Stimulated activated CD8-positive, alpha-beta memory T cell treated with anti-CD3 and anti-CD28 coated beads, Interleukin-2, amount 100 ng/mL, for 48 hours (primary cell): ENCODE measurements at regions not wholly inside any gene's neighbourhood (a gene's known extent, or its start where the extent isn't known, plus 50 kb on each side); places are given as distances from the start of the nearest gene placed in this dataset.

Experiments used
- DNase-seq, 2 donors: peaks; one replicate each; pipeline ENCODE4 v3.0.0-alpha.2; 2020; ENCODE audit warnings: low read depth in 2 of 2

DNA sequence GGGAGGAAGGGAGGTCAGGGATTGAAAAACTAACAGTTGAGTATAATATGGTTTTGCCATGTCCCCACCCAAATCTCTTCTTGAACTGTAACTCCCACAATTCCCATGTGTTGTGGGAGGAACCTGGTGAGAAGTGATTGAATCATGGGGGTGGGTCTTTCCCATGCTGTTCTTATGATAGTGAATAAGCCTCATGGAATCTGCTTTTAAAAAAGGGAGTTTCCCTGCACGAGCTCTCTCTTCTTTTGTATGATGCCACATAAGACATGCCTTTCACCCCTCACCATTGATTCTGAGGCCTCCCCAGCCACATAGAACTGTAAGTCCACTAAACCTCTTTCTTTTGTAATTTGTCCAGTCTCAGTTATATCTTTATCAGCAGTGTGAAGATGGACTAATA, 833.4 kb upstream of the MAP3K7 start:
- DNase-seq: no peak

DNA sequence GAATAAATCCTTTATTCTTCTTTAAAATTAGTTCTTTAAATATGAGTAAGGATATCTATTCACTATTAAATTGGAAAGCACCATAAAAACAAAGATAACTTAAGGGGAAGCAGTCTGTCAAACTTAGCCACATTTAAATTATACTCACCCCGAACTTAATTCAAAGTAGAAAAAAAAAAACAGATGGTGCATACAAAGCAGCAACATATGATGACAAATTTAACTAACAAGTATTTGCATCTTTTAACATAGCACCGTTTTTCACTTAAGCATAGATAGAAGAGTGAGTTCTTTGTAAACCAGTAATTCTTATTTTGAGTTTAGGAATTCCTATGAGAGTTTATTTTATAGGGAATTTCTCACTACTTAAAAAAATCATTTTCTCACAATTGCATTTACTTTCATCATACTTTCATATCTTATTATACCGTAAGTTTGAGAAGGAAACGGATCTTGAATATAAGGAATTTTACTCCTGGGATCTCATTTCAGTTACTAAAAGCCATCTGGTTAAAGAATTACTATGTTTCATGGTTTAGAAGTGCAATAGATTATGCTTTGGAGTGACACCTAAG, 828.2 kb upstream of the MAP3K7 start:
- no peak for DNase-seq

DNA sequence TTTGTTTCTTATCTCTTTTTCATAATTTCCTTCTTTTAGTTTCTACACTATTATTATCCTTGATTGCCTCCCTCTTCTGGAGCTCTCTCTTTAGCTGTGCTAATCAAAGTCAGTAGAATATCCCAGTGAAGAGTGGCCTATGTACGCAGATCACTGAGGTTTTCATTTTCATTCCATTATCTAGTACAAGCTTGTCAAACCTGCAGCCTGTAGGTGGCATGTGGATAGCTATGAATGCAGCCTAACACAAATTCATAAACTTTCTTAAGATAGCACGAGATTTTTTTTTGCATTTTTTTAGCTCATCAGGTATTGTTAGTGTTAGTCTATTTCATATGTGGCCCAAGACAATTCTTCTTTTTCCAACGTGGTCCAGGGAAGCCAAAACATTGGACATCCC, 825.7 kb upstream of the MAP3K7 start:
- no peak for DNase-seq

DNA sequence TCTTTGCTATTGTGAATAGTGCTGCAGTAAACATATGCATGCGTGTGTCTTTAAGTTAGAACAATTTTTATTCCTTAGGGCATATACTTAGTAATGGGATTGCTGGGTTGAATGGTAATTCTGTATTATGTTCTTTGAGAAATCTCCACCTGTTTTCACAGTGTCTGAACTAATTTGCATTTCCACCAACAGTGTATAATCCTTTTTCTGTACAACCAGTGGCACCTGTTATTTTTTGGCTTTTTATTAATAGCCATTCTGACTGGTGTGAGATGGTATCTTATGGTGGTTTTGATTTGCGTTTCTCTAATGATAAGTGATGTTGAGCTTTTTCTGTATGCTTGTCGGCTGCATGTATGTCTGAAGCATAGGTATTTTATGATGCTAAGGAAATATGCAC, 820.8 kb upstream of the MAP3K7 start:
- DNase-seq: no peak

DNA sequence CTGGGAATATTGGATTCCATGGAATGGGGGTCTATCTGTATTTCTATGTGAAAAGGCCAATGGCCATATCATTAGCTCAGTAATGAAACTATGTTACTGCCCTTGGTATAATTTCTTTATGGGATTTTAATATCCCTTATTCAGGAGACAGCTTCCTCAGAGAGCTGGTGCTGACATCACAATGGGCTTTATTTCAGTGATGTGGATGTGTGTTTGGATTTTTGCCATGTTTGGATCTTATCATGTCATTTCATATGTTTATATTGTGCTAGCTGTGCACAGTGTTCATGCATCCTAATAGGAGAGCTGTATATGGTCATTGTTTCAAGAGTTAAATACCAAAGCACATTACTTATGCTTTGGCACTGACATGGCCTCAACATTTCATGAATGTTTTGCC, 806.1 kb upstream of the MAP3K7 start:
- no peak for DNase-seq

GRCh38 chr6:91387290-91388059, 800.6 kb upstream of the MAP3K7 start:
- DNase-seq: no peak

DNA sequence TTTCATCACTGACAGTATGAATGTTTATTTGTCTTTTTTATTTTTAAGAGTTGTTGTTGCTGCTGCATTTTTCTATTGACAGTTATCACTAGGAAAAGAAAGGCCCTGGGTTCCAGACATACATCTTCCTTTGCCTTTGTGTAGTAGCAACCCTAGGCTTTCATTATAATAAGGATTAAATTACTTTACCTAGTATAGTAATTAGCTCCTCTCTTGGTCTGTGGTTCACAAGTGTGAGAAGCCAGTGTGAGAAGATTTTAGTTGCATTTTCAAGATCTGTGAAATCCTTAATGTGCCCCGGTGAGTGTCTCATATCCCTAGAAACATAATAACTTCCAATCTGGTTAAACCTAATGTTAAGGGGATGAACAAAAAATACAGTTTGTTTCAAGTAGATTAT, 799.3 kb upstream of the MAP3K7 start:
- no peak for DNase-seq

GRCh38 chr6:91383207-91383606, 796.3 kb upstream of the MAP3K7 start:
- no peak for DNase-seq

- DNase-seq: no peak
Observed at GRCh38 chr6:91376686-91377085, 789.8 kb upstream of the MAP3K7 start.

- no peak for DNase-seq
Observed at GRCh38 chr6:91366781-91367180, 779.9 kb upstream of the MAP3K7 start.

GRCh38 chr6:91358986-91359385, 772.1 kb upstream of the MAP3K7 start:
- DNase-seq: no peak

GRCh38 chr6:91352878-91353277, 766.0 kb upstream of the MAP3K7 start:
- DNase-seq: no peak

GRCh38 chr6:91352321-91352720, 765.4 kb upstream of the MAP3K7 start:
- DNase-seq: no peak

DNA sequence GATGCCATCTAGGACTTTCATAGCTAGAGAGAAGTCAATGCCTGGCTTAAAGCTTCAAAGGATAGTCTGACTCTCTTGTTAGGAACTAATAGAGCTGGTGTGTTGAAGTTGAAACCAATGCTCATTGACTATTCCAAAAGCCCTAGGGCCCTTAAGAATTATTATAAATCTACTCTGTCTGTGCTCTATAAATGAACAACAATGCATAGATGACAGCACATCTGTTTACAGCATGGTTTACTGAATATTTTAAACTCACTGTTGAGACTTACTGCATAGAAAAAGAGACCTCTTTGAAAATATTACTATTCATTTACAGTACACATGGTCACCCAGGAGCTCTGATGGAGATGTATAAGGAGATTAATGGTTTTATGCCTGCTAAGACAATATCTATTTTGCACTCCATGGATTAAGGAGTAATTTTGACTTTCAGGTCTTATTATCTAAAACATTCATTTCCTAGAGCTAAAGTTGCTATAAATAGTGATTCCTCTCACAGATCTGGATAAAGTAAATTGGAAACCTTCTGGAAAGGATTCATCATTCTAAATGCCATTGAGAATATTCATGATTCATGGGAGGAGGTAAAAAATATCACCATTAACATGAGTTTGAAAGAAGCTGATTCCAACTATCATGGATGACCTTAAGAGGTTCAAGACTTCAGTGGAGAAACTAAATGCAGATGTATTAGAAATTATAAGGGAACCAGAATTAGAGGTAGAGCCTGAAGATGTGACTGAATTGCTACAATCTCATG, 763.5 kb upstream of the MAP3K7 start:
- no peak for DNase-seq

DNA sequence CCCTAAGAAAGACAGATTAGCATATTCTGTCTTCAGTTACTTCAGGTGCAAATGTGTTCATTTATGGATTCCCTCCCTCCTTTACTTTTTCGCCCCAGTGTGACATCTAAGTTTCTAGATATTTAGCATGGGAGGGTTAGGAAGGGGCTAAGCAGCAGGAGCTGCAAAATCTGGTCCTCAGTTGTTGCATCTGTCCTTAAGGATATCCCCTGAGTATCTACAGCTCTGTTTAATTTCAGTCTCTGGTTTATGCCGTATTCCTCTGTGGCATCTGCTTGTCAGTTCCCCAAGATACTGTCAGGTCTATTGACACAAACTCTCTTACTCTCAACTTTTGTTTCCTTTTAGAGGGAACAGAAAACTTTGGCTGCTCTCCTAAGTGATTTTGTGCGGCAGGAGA, 754.6 kb upstream of the MAP3K7 start:
- DNase-seq: no peak

GRCh38 chr6:91340896-91341395, 754.1 kb upstream of the MAP3K7 start:
- no peak for DNase-seq

GRCh38 chr6:91337967-91338366, 751.1 kb upstream of the MAP3K7 start:
- DNase-seq: no peak

- no peak for DNase-seq
Observed at GRCh38 chr6:91330896-91331295, 744.0 kb upstream of the MAP3K7 start.

DNA sequence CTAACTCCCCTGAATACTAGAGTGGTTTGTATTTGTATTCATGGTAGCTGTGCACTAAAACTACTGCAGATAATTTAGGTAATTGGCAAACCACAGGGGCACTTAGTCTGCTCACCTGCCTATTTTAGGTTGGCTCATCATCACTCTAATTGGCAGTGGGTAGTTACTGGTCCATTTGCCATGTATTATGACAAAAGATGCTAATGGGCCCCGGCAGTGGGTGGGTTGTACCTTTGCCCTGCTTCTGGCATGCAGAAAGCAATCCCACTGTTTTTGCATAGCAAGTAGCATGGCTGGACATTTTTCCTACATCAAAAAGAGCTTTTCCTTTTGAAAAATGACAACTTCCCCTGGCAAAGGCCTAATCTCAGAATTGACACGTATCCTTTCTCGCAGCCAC, 741.4 kb upstream of the MAP3K7 start:
- DNase-seq: no peak

- no peak for DNase-seq
Observed at GRCh38 chr6:91324711-91325110, 737.8 kb upstream of the MAP3K7 start.

DNA sequence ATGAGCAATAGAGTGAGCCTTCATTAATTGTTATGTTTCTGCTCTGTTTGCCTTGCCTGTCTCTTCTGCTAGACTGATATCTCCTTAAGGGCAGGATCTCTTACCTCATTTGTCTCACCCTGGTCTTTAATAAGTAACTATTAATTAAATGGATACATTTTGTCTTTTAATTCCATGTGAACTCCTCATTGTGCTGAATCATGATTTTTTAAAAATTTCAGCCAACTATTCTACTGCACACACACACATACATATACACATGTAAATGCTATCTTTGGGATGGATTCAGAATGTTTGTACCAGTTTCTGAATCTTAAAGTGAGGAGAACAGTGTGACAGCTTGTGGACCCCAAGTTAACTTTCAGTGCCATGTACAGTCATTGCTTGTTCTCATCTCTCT, 731.1 kb upstream of the MAP3K7 start:
- DNase-seq: no peak

- DNase-seq: no peak
Observed at GRCh38 chr6:91317247-91317835, 730.5 kb upstream of the MAP3K7 start.
